HUES48 (cell line): ENCODE measurements at regions not wholly inside any gene's neighbourhood (a gene's known extent, or its start where the extent isn't known, plus 50 kb on each side); places are given as distances from the start of the nearest gene placed in this dataset.
"Not testable (repeated sequence)": the region's sequence is repeated elsewhere in the genome, so short reads cannot be mapped to it uniquely, and the experiment has no call there.

Experiments
- H3K27ac ChIP-seq: one replicate; pipeline ENCODE4 v1.7.0; 2013; ENCODE audit warnings: low read depth, low read length, inconsistent platforms
- H3K27me3 ChIP-seq: 2 replicates; pipeline ENCODE4 v1.6.1; 2013; ENCODE audit warnings: mild to moderate bottlenecking, low read length; ENCODE audit not compliant: control insufficient read depth, insufficient read depth
- H3K36me3 ChIP-seq: 2 replicates; pipeline ENCODE4 v1.6.1; 2013; ENCODE audit warnings: low read length; ENCODE audit not compliant: control insufficient read depth, insufficient read depth
- H3K4me1 ChIP-seq: 2 replicates; pipeline ENCODE4 v1.6.1; 2013; ENCODE audit warnings: mild to moderate bottlenecking, low read length; ENCODE audit not compliant: control insufficient read depth, insufficient read depth
- H3K4me3 ChIP-seq: 2 replicates; pipeline ENCODE4 v1.5.1; 2013; ENCODE audit warnings: mild to moderate bottlenecking, low read depth, low read length
- H3K9ac ChIP-seq: 2 replicates; pipeline ENCODE4 v1.6.1; 2013; ENCODE audit warnings: mild to moderate bottlenecking, low read depth, low read length, moderate library complexity
- H3K9me3 ChIP-seq: 2 replicates; pipeline ENCODE4 v1.6.1; 2013; ENCODE audit warnings: low read length; ENCODE audit not compliant: control insufficient read depth, insufficient read depth

- Histone ChIP-seq H3K27ac (no peak overlapping the region), H3K27me3 (no peaks in the 10 kb centered on the region), H3K4me3 (no peak overlapping the region), H3K36me3 (no peaks in the 10 kb centered on the region), H3K9ac (no peak overlapping the region), H3K9me3 (no peaks in the 10 kb centered on the region), H3K4me1 (peaks cover 14% of the 10 kb centered on the region)
Observed at GRCh38 chr3:152151216-152151876, 117.4 kb upstream of the MBNL1 start.

- H3K4me1 ChIP-seq = peaks cover 14% of the 10 kb centered on the region
- not testable (repeated sequence) for H3K27me3 ChIP-seq, H3K9me3 ChIP-seq, H3K27ac ChIP-seq, H3K36me3 ChIP-seq, H3K9ac ChIP-seq, H3K4me3 ChIP-seq
Observed at GRCh38 chr3:152151877-152152765, 116.6 kb upstream of the MBNL1 start.

DNA sequence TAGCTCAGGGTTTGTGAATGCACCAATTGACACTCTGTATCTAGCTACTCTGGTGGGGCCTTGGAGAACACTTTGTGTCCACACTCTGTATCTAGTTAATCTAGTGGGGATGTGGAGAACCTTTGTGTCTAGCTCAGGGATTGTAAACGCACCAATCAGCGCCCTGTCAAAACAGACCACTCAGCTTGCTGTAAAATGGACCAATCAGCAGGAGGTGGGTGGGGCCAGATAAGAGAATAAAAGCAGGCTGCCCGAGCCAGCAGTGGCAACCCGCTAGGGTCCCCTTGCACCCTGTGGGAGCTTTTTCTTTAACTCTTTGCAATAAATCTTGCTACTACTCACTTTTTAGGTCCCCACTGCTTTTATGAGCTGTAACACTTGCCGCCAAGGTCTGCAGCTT lies 115.6 kb upstream of the MBNL1 start:
- not testable (repeated sequence) for H3K27me3 ChIP-seq, H3K27ac ChIP-seq, H3K9ac ChIP-seq

DNA sequence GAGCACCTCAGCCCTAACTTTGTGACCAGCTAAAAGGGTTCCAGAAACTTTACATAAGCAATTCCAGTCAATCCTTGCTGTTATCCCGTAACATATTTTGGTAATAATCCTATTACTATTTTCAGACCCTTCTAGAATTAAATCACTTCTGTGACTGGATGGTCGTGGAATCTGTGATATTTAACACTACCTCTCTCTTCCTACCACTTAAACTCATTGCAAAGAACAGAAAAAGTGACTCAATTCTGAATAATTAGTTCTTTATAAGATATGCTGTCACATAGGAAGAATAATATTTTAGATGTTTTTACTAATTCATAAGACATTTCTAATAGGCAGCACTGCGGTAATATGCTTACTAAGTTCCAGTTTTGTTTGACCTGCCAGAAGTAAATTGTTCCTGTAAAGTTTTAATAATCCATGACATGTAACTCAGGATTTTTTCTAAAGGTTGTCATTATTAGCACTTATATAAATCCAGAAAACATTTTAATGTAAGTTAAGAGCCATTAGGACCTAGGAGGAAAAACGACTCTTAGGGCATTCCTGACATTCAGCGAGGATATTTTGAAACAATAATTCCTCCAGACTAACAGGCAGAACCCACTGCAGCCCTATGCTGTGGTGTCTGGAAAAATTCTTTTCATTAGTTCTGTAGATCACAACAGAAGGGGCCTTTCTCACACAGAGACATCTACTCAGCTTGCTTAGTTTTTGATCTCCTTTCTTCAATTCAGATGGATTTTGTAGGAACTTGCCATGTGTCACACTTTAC lies 113.3 kb upstream of the MBNL1 start:
- Histone ChIP-seq H3K4me3 (no peak overlapping the region), H3K27me3 (no peaks in the 10 kb centered on the region), H3K27ac (no peak overlapping the region), H3K4me1 (no peaks in the 10 kb centered on the region), H3K36me3 (no peaks in the 10 kb centered on the region), H3K9ac (no peak overlapping the region), H3K9me3 (no peaks in the 10 kb centered on the region)

More for the DNA sequence above, 115.6 kb upstream of the MBNL1 start:
- H3K4me1 ChIP-seq = peaks cover 14% of the 10 kb centered on the region
- not testable (repeated sequence) for H3K9me3 ChIP-seq, H3K36me3 ChIP-seq, H3K4me3 ChIP-seq

DNA sequence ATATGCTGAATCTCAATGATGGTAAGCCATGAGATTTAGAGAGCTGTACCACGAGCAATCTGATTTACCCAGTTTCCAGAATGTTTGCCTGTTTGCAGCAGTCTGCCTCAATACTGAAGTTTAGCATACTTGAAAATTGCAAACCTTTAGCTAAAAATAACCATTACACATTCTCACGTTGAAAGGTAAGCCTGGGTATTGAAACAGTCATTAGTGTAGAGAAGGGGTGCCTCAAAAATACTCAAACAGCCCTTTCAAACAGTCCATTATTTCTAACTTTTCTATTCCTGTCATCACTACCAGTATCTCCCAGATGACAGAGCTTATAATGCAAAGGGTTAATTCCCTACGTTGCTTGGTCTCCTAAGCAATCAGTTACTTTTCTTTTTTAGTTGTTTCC lies 111.8 kb upstream of the MBNL1 start:
- Histone ChIP-seq H3K4me3 (no peak overlapping the region), H3K4me1 (no peaks in the 10 kb centered on the region), H3K27me3 (no peaks in the 10 kb centered on the region), H3K9me3 (no peaks in the 10 kb centered on the region), H3K36me3 (no peaks in the 10 kb centered on the region), H3K9ac (no peak overlapping the region), H3K27ac (no peak overlapping the region)

GRCh38 chr3:152157337-152157736 lies 111.4 kb upstream of the MBNL1 start:
- Histone ChIP-seq H3K4me3 (no peak overlapping the region), H3K9me3 (no peaks in the 10 kb centered on the region), H3K4me1 (no peaks in the 10 kb centered on the region), H3K9ac (no peak overlapping the region), H3K27ac (no peak overlapping the region), H3K36me3 (no peaks in the 10 kb centered on the region), H3K27me3 (no peaks in the 10 kb centered on the region)

DNA sequence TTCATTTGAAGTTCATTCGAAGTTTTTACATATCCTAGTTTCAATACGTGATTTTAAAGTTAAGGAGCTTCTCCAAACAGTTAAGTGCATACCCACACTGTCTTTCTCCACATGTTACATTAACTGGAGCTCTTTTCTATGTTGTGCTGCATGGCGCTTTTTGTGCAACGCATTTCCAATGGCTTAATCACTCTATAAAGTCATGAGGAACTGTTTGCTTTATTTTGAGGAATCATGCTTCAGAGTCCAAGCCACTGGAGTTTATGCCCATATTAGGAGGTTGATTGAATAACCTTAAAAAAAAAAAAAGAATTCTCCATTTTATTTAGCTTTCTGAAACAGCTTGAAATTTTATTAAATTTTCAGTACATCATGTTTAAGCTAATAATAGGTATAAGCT lies 109.4 kb upstream of the MBNL1 start:
- Histone ChIP-seq H3K9me3 (no peaks in the 10 kb centered on the region), H3K36me3 (no peaks in the 10 kb centered on the region), H3K4me1 (no peaks in the 10 kb centered on the region), H3K27me3 (no peaks in the 10 kb centered on the region), H3K27ac (no peak overlapping the region), H3K4me3 (no peak overlapping the region), H3K9ac (no peak overlapping the region)

GRCh38 chr3:152160350-152161011 lies 108.2 kb upstream of the MBNL1 start:
- Histone ChIP-seq H3K4me3 (no peak overlapping the region), H3K9ac (no peak overlapping the region)

GRCh38 chr3:152172460-152172859 lies 96.3 kb upstream of the MBNL1 start:
- no peak overlapping the region for H3K27ac ChIP-seq
- no peaks in the 10 kb centered on the region for H3K27me3 ChIP-seq
- no peaks in the 10 kb centered on the region for H3K4me1 ChIP-seq
- no peak overlapping the region for H3K9ac ChIP-seq
- H3K9me3 ChIP-seq = no peaks in the 10 kb centered on the region
- H3K36me3 ChIP-seq = no peaks in the 10 kb centered on the region
- H3K4me3 ChIP-seq = no peak overlapping the region

More at GRCh38 chr3:152160350-152161011, 108.2 kb upstream of the MBNL1 start:
- no peaks in the 10 kb centered on the region for H3K27me3 ChIP-seq
- H3K36me3 ChIP-seq = no peaks in the 10 kb centered on the region
- H3K9me3 ChIP-seq = no peaks in the 10 kb centered on the region
- no peak overlapping the region for H3K27ac ChIP-seq
- H3K4me1 ChIP-seq = no peaks in the 10 kb centered on the region

GRCh38 chr3:152173627-152174026 lies 95.1 kb upstream of the MBNL1 start:
- Histone ChIP-seq H3K9me3 (no peaks in the 10 kb centered on the region), H3K4me3 (no peak overlapping the region), H3K4me1 (no peaks in the 10 kb centered on the region), H3K9ac (no peak overlapping the region), H3K27ac (no peak overlapping the region), H3K27me3 (no peaks in the 10 kb centered on the region), H3K36me3 (no peaks in the 10 kb centered on the region)
